DND-41 (cell line): ENCODE measurements at regions not wholly inside any gene's neighbourhood (a gene's known extent, or its start where the extent isn't known, plus 50 kb on each side); places are given as distances from the start of the nearest gene placed in this dataset.
A peak's percentile ranks its signal among the peaks of the same experiment; 100 is the strongest.

ENCODE experiments used
- ATAC-seq: fragments of 200-7000 bp; cut with Tn5 transposase; 3 replicates; pipeline ENCODE4 v1.9.1; 2021; ENCODE audit warnings: low read depth; ENCODE audit not compliant: insufficient read depth
- DNase-seq: peaks from one replicate; pipeline ENCODE4 v3.0.0-alpha.2; 2020
- H2AFZ ChIP-seq: 2 replicates; pipeline ENCODE4 v1.6.0; 2012; ENCODE audit warnings: low read depth, low read length
- H3K27ac ChIP-seq: 2 replicates; pipeline ENCODE4 v1.5.1; 2012; ENCODE audit warnings: low read length, inconsistent platforms
- H3K27me3 ChIP-seq: fragments of 200-600 bp; sonication (generic); 2 replicates; pipeline ENCODE4 v1.6.0; 2012; ENCODE audit warnings: low read length, mild to moderate bottlenecking, inconsistent platforms; ENCODE audit not compliant: insufficient read depth, poor library complexity
- H3K36me3 ChIP-seq: 2 replicates; pipeline ENCODE4 v1.5.1; 2012; ENCODE audit warnings: low read length, inconsistent platforms; ENCODE audit not compliant: insufficient read depth
- H3K4me1 ChIP-seq: 2 replicates; pipeline ENCODE4 v1.5.1; 2012; ENCODE audit warnings: mild to moderate bottlenecking, low read length; ENCODE audit not compliant: insufficient read depth
- H3K4me2 ChIP-seq: 2 replicates; pipeline ENCODE4 v1.6.0; 2012; ENCODE audit warnings: mild to moderate bottlenecking, moderate library complexity, low read length, inconsistent platforms; ENCODE audit not compliant: insufficient read depth
- H3K4me3 ChIP-seq, 2 experiments: fragments of 200-600 bp in 1 of 2; shearing (Covaris generic) in 1 of 2; 2 replicates each; pipeline ENCODE4 v1.5.1; 2012 to 2016; ENCODE audit warnings: inconsistent platforms in 2 of 2, low read length in 2 of 2, mild to moderate bottlenecking in 2 of 2, low read depth in 1 of 2, moderate library complexity in 1 of 2
- H3K79me2 ChIP-seq: 2 replicates; pipeline ENCODE4 v1.6.0; 2012; ENCODE audit warnings: low read length, inconsistent platforms; ENCODE audit not compliant: insufficient read depth
- H3K9ac ChIP-seq: 2 replicates; pipeline ENCODE4 v1.6.0; 2012; ENCODE audit warnings: low read depth, mild to moderate bottlenecking, inconsistent platforms, low read length, moderate library complexity
- H3K9me3 ChIP-seq: 2 replicates; pipeline ENCODE4 v1.5.1; 2012; ENCODE audit warnings: low read length, moderate library complexity, mild to moderate bottlenecking, inconsistent platforms; ENCODE audit not compliant: insufficient read depth, severe bottlenecking
- H4K20me1 ChIP-seq: 2 replicates; pipeline ENCODE4 v1.6.0; 2012; ENCODE audit warnings: low read length; ENCODE audit not compliant: insufficient read depth
- CTCF ChIP-seq: IDR thresholded peaks from 2 replicates; pipeline ENCODE4 v1.5.1; 2012; ENCODE audit warnings: borderline replicate concordance, low read length, moderate library complexity, mild to moderate bottlenecking; ENCODE audit not compliant: poor library complexity, severe bottlenecking; ENCODE audit errors: extremely low read depth
- EZH2 ChIP-seq: IDR thresholded peaks from 3 replicates; pipeline ENCODE4 v1.6.1; 2012; ENCODE audit warnings: borderline replicate concordance, low read depth, mild to moderate bottlenecking, moderate library complexity, low read length, inconsistent platforms; ENCODE audit not compliant: severe bottlenecking

GRCh38 chr3:30231277-30232141 lies 374.9 kb upstream of the TGFBR2 start:
- H3K4me3 ChIP-seq, result no peak overlapping the region
- no peak overlapping the region; the same call in 1 of the 2 replicates for H3K9ac ChIP-seq
- no peaks in the 10 kb centered on the region for H3K79me2 ChIP-seq
- no peak for DNase-seq
- H4K20me1 ChIP-seq, result no peaks in the 10 kb centered on the region
- no peaks in the 10 kb centered on the region for H3K9me3 ChIP-seq
- H3K36me3 ChIP-seq, result no peaks in the 10 kb centered on the region
- 0 out of 2 replicates have a peak overlapping the region, but pooled peaks have one; percentile 12 for H2AFZ ChIP-seq
- peak overlapping the region; percentile 62 for H3K27ac ChIP-seq
- peaks cover 57% of the 10 kb centered on the region for H3K4me1 ChIP-seq
- no peaks in the 10 kb centered on the region for H3K27me3 ChIP-seq
- H3K4me2 ChIP-seq, result peak overlapping the region; percentile 19
- TF ChIP-seq CTCF (no peak), EZH2 (no peak)
- ATAC-seq, result peak; percentile 52

- H2AFZ ChIP-seq, result no peak overlapping the region
- H4K20me1 ChIP-seq, result no peaks in the 10 kb centered on the region
- H3K27ac ChIP-seq, result peak overlapping the region; percentile 62
- DNase-seq (no peak), ATAC-seq (no peak)
- H3K4me2 ChIP-seq, result no peak overlapping the region
- no peak overlapping the region for H3K4me3 ChIP-seq
- no peaks in the 10 kb centered on the region for H3K27me3 ChIP-seq
- no peaks in the 10 kb centered on the region for H3K36me3 ChIP-seq
- H3K9me3 ChIP-seq, result no peaks in the 10 kb centered on the region
- H3K79me2 ChIP-seq, result no peaks in the 10 kb centered on the region
- no peak overlapping the region for H3K9ac ChIP-seq
- TF ChIP-seq EZH2 (no peak), CTCF (no peak)
- peaks cover 51% of the 10 kb centered on the region for H3K4me1 ChIP-seq
These were observed 374.3 kb upstream of the TGFBR2 start for GRCh38 chr3:30232142-30232541.

- H3K9me3 ChIP-seq, result no peaks in the 10 kb centered on the region
- H3K79me2 ChIP-seq, result no peaks in the 10 kb centered on the region
- DNase-seq (no peak), ATAC-seq (no peak)
- no peaks in the 10 kb centered on the region for H3K27me3 ChIP-seq
- H3K4me3 ChIP-seq, result no peak overlapping the region
- no peaks in the 10 kb centered on the region for H3K36me3 ChIP-seq
- no peaks in the 10 kb centered on the region for H4K20me1 ChIP-seq
- peaks cover 32% of the 10 kb centered on the region for H3K4me1 ChIP-seq
- peak overlapping the region; percentile 46; the same call in 1 of the 2 replicates for H3K27ac ChIP-seq
- TF ChIP-seq CTCF (no peak), EZH2 (no peak)
- no peak overlapping the region for H3K9ac ChIP-seq
- peak overlapping the region; percentile 14; the same call in 1 of the 2 replicates for H2AFZ ChIP-seq
- no peak overlapping the region for H3K4me2 ChIP-seq
These were observed 372.3 kb upstream of the TGFBR2 start for GRCh38 chr3:30233913-30234646.
